OCI-LY7 (cell line): ENCODE measurements at regions not wholly inside any gene's neighbourhood (a gene's known extent, or its start where the extent isn't known, plus 50 kb on each side); places are given as distances from the start of the nearest gene placed in this dataset.

Experiments used
- BruUV-seq: library from RNA; stranded (reverse); fragments of 400-500 nt; replicated peaks from 2 replicates; lab custom pipeline; 2021; lab: Mats Ljungman, UMichigan
- CTCF ChIA-PET: fragments of 300-600 bp; sonication (Branson Sonifier 250); formaldehyde crosslinking; loops from one replicate; lab custom pipeline; 2022; ENCODE audit warnings: antibody characterized with exemption; ENCODE audit not compliant: unreplicated experiment; lab: Charles Lee
- POLR2A ChIA-PET: fragments of 300-600 bp; sonication (Branson Sonifier 250); formaldehyde crosslinking; loops from one replicate; lab custom pipeline; 2022; ENCODE audit warnings: antibody characterized with exemption; lab: Charles Lee
- DNase-seq: peaks from one replicate; pipeline ENCODE4 v3.0.0-alpha.2; 2015; ENCODE audit warnings: low spot score
- H2AFZ ChIP-seq: fragments of 200-600 bp; sonication (generic), shearing (Covaris generic); 2 replicates; pipeline ENCODE4 v1.6.1; 2014; ENCODE audit warnings: mild to moderate bottlenecking, antibody characterized with exemption, low read length, moderate library complexity
- H3K27ac ChIP-seq: fragments of 200-600 bp; sonication (generic); 2 replicates; pipeline ENCODE4 v1.5.1; 2014; ENCODE audit warnings: mixed run types, low read depth, mild to moderate bottlenecking, moderate library complexity, low read length, inconsistent platforms; ENCODE audit not compliant: poor library complexity, severe bottlenecking
- H3K36me3 ChIP-seq: fragments of 200-600 bp; sonication (generic); 2 replicates; pipeline ENCODE4 v1.6.1; 2014; ENCODE audit warnings: mild to moderate bottlenecking, antibody characterized with exemption, low read length, moderate library complexity, mixed read lengths; ENCODE audit not compliant: insufficient read depth
- H3K4me1 ChIP-seq: fragments of 200-600 bp; sonication (generic); 2 replicates; pipeline ENCODE4 v1.5.1; 2014; ENCODE audit warnings: mild to moderate bottlenecking, low read length; ENCODE audit not compliant: insufficient read depth, poor library complexity, severe bottlenecking
- H3K4me2 ChIP-seq: fragments of 200-600 bp; sonication (generic); 2 replicates; pipeline ENCODE4 v1.6.1; 2014; ENCODE audit warnings: mild to moderate bottlenecking, low read length
- H3K4me3 ChIP-seq: fragments of 200-600 bp; sonication (generic); 2 replicates; pipeline ENCODE4 v1.5.1; 2014; ENCODE audit warnings: mild to moderate bottlenecking, low read depth, low read length; ENCODE audit not compliant: poor library complexity, severe bottlenecking
- H3K79me2 ChIP-seq: fragments of 200-600 bp; sonication (generic); 2 replicates; pipeline ENCODE4 v1.6.1; 2016; ENCODE audit warnings: low read depth, mild to moderate bottlenecking, low read length, moderate library complexity, mixed read lengths; ENCODE audit not compliant: insufficient read depth
- H3K9me2 ChIP-seq: fragments of 200-600 bp; sonication (generic); 2 replicates; pipeline ENCODE4 v1.6.1; 2016; ENCODE audit warnings: mild to moderate bottlenecking, low read length, mixed read lengths; ENCODE audit not compliant: insufficient read depth
- H3K9me3 ChIP-seq: fragments of 200-600 bp; sonication (generic); 2 replicates; pipeline ENCODE4 v1.6.1; 2014; ENCODE audit warnings: mild to moderate bottlenecking, mixed run types, low read length, mixed read lengths
- H4K20me1 ChIP-seq: fragments of 200-600 bp; sonication (generic); 2 replicates; pipeline ENCODE4 v1.6.1; 2014; ENCODE audit warnings: mild to moderate bottlenecking, antibody characterized with exemption, low read length, moderate library complexity, mixed read lengths; ENCODE audit not compliant: insufficient read depth
- EZH2phosphoT487 ChIP-seq: fragments of 200-600 bp; sonication (generic); IDR thresholded peaks from 2 replicates; pipeline ENCODE4 v1.6.1; 2018; ENCODE audit warnings: low read depth, borderline replicate concordance, mild to moderate bottlenecking, mixed run types, antibody characterized with exemption, low read length, moderate library complexity, mixed read lengths
- intact Hi-C: fragments of 100-400 bp; cut with micrococcal nuclease; formaldehyde crosslinking; loops from one replicate; pipeline ENCODE4 v1.10.0; 2022; ENCODE audit not compliant: unreplicated experiment
- TF ChIP-seq, protein P1 (sequence below): fragments of 200-600 bp; sonication (generic); conservative IDR thresholded peaks from 2 replicates; pipeline ENCODE4 v1.5.1; 2014; ENCODE audit warnings: mild to moderate bottlenecking, antibody characterized with exemption, low read length, moderate library complexity, mixed read lengths

DNA sequence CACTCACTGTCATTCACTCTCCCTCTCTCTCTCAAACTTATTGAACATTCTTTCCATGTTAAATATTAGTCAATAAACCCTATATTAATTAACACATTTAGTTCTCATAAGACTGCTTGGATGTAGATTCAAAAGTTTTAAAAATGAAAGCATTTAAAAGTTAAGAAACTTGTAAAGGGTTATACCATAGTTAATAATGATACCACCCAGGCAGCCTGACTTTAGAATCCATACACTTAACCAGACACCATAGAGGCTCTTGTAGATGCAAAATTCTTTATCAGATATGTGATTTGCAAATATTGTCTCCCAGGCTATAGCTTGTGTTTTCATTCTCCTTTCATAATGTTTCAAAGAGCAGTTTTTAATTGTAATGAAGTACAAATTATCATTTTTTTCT lies 335.8 kb upstream of the ACTBL2 start:
- POLR2A ChIA-PET = no interaction called here
- no peak for TF ChIP-seq EZH2phosphoT487
- TF ChIP-seq, protein P1, sequence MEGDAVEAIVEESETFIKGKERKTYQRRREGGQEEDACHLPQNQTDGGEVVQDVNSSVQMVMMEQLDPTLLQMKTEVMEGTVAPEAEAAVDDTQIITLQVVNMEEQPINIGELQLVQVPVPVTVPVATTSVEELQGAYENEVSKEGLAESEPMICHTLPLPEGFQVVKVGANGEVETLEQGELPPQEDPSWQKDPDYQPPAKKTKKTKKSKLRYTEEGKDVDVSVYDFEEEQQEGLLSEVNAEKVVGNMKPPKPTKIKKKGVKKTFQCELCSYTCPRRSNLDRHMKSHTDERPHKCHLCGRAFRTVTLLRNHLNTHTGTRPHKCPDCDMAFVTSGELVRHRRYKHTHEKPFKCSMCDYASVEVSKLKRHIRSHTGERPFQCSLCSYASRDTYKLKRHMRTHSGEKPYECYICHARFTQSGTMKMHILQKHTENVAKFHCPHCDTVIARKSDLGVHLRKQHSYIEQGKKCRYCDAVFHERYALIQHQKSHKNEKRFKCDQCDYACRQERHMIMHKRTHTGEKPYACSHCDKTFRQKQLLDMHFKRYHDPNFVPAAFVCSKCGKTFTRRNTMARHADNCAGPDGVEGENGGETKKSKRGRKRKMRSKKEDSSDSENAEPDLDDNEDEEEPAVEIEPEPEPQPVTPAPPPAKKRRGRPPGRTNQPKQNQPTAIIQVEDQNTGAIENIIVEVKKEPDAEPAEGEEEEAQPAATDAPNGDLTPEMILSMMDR = no peak
- DNase-seq = no peak
- CTCF ChIA-PET = no interaction called here
- Histone ChIP-seq H3K9me2 (no peaks in the 10 kb centered on the region), H4K20me1 (no peaks in the 10 kb centered on the region), H3K79me2 (no peaks in the 10 kb centered on the region), H3K9me3 (no peaks in the 10 kb centered on the region), H3K27ac (no peak overlapping the region), H3K36me3 (no peaks in the 10 kb centered on the region), H2AFZ (no peak overlapping the region), H3K4me2 (no peak overlapping the region), H3K4me1 (no peaks in the 10 kb centered on the region), H3K4me3 (no peak overlapping the region)
- intact Hi-C loops = no loop called here
- no TSS peak for BruUV-seq

DNA sequence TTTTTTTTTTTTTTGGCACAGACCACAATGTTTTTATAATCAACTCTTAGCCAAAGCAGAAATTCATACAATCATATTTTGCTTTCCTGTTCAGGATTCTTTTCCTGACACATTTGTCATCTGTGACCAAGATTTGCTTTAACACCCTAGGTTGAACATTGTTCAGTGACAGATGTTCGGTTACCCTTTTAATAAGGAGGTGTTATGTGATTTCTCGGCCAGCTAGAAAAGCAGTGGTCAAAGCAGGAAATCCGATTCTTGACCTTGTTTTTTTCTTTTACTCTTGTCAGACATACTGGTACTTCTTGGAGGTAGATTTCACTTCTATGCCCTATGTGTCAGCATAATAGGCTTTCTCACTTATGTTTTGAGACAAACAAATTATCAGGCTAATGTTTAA lies 335.3 kb upstream of the ACTBL2 start:
- H3K36me3 ChIP-seq = no peaks in the 10 kb centered on the region
- no peaks in the 10 kb centered on the region for H3K4me1 ChIP-seq
- no peaks in the 10 kb centered on the region for H3K9me2 ChIP-seq
- no peak overlapping the region for H3K4me2 ChIP-seq
- no peak overlapping the region for H3K4me3 ChIP-seq
- no TSS peak for BruUV-seq
- ChIA-PET CTCF (no interaction called here), POLR2A (no interaction called here)
- intact Hi-C loops = no loop called here
- no peak for DNase-seq
- H2AFZ ChIP-seq = no peak overlapping the region
- H3K79me2 ChIP-seq = no peaks in the 10 kb centered on the region
- H3K27ac ChIP-seq = no peak overlapping the region
- TF ChIP-seq EZH2phosphoT487 = no peak
- TF ChIP-seq, protein P1 = no peak
- no peaks in the 10 kb centered on the region for H4K20me1 ChIP-seq
- H3K9me3 ChIP-seq = no peaks in the 10 kb centered on the region

DNA sequence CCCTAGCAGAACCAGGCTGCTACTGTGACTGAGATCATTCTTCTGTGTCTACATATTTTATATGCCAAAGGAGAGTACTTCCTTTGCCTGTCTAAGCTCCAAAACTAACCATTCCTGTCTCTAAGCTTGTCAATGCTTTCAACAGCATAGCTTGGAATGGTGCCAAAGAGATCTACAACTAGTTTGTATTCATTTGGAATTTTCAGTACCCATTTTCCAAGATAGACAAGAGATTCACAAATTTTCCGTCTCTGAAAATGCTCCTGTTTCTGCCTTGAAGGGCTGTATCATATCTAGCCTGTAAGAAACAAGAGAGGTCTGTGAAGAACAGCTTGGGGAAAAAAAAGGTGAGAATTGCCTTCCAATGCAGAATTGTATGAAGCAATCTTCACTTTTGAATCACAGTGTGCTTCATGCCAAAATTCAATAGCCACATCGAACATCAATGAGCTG lies 334.4 kb upstream of the ACTBL2 start:
- no peaks in the 10 kb centered on the region for H3K9me3 ChIP-seq
- no peak overlapping the region for H2AFZ ChIP-seq
- no peaks in the 10 kb centered on the region for H3K9me2 ChIP-seq
- H3K36me3 ChIP-seq = no peaks in the 10 kb centered on the region
- DNase-seq = no peak
- no peaks in the 10 kb centered on the region for H3K4me1 ChIP-seq
- TF ChIP-seq EZH2phosphoT487 = no peak
- TF ChIP-seq, protein P1 = no peak
- BruUV-seq = no TSS peak
- ChIA-PET CTCF (no interaction called here), POLR2A (interaction anchor here (0.6 to 0.7 kb wide), 2 partner anchors 102 to 233 kb away, joined by 3 read pairs; no protein-coding TSS in a partner anchor)
- H3K79me2 ChIP-seq = no peaks in the 10 kb centered on the region
- no peak overlapping the region for H3K27ac ChIP-seq
- H3K4me2 ChIP-seq = no peak overlapping the region
- intact Hi-C loops = no loop called here
- no peak overlapping the region for H3K4me3 ChIP-seq
- no peaks in the 10 kb centered on the region for H4K20me1 ChIP-seq
